ENCODE measurements at regions not wholly inside any gene's neighbourhood (a gene's known extent, or its start where the extent isn't known, plus 50 kb on each side); places are given as distances from the start of the nearest gene placed in this dataset.
"Not testable (repeated sequence)": the region's sequence is repeated elsewhere in the genome, so short reads cannot be mapped to it uniquely, and the experiment has no call there.

DNA sequence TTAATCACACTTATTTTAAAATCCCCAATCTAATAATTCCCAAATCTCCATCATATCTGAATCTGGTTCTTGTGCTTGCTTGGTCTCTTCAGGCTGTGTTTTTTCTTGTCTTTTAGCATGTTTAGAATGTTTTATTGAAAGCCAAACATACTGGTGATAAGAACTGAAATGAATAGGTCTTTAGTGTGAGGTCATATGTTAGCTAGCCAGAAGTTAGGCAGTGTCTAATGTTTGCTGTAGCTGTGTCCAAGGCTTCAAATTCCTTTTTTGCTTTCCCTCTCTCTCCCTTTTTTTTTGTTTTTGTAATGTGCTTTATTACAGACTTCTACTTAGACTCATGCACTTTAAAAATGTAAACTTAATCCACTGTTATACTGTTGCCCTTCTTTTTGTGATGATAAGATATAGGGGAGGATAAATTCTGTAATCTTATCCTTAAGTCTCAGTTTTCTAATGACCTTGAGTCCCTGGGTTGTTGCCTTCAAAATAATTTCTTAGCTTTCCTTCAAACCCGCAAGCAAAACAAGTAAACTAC lies 725.1 kb downstream of the BRINP3 start:
- no peaks in the 10 kb centered on the region for H3K36me3 Mint-ChIP-seq (ENCODE audit: low read depth)
- ATAC-seq (ENCODE audit: low read depth) (no peak), DNase-seq (no peak)
- ChIA-PET CTCF (no interaction called here), POLR2A (no interaction called here)
- H3K9me3 Mint-ChIP-seq, result peaks cover 6% of the 10 kb centered on the region
- H3K27ac Mint-ChIP-seq, result no peak overlapping the region
- no peak for TF ChIP-seq CTCF (IDR thresholded peaks at IDR 0.05)
- no peaks in the 10 kb centered on the region for H3K27me3 Mint-ChIP-seq
- H3K4me1 Mint-ChIP-seq, result no peaks in the 10 kb centered on the region
- intact Hi-C loops (cut with micrococcal nuclease), result no loop called here
- no peak overlapping the region for H3K4me3 Mint-ChIP-seq

GRCh38 chr1:189755100-189755499 lies 722.6 kb downstream of the BRINP3 start:
- DNase-seq; H3K36me3 Mint-ChIP-seq (ENCODE audit: low read depth); POLR2A ChIA-PET: not testable (repeated sequence)

DNA sequence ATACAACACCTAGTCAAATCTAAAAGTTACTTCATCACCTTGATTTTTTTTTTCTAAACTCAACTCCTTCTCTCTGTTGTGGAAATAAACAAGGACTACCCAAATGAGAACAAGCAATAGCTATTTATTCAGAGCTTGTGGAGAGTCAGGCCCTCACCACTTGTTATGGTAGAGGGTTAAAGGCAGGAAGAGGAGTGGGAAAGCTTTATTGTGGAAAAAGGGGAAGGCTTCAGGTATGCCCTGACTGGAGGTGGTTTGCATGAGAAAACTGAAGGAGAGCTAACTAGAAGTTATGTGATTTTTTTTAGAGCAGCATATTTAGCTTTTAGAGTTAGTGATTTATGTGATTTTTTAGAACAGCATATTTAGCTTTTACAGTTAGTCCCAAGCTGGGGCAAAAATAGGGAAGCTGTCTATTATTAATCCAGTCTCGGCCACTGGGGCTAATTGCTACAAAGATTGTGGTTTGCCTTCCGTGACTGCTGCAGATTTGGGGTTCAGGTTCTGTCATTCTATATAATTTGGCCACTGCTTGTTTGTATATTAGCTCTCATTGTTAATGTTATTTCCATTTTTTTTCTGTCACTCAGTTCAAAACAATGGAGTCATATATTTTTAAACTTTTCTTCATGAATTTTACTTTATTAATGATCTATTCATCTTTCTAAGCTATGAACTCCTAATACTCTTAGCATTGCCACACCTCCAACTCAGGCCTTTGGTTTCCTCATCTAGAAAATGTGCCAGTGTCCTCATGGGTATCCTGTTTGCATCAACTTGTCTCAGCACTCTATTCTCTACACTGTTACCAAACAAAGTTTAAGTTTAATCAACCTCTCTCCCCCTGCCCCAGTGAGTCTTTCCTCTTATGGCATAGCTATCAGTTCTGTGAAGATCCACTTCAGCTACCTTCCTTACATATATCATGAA lies 713.0 kb downstream of the BRINP3 start:
- ATAC-seq (ENCODE audit: low read depth), result no peak
- POLR2A ChIA-PET, result no interaction called here
- Mint-ChIP-seq H3K9me3 (peaks cover 9% of the 10 kb centered on the region), H3K36me3 (ENCODE audit: low read depth) (no peaks in the 10 kb centered on the region), H3K27ac (no peak overlapping the region), H3K4me3 (no peak overlapping the region), H3K27me3 (no peaks in the 10 kb centered on the region), H3K4me1 (no peaks in the 10 kb centered on the region)
- DNase-seq, result no peak
- CTCF ChIA-PET, result no interaction called here
- intact Hi-C loops (cut with micrococcal nuclease), result no loop called here
- TF ChIP-seq CTCF (IDR thresholded peaks at IDR 0.05), result no peak

More at GRCh38 chr1:189755100-189755499, 722.6 kb downstream of the BRINP3 start:
- CTCF ChIA-PET; ATAC-seq (ENCODE audit: low read depth); H3K4me3 Mint-ChIP-seq; H3K9me3 Mint-ChIP-seq; H3K27me3 Mint-ChIP-seq; intact Hi-C loops (cut with micrococcal nuclease); H3K27ac Mint-ChIP-seq; H3K4me1 Mint-ChIP-seq: not testable (repeated sequence)

- H3K9me3 Mint-ChIP-seq, result peaks cover 5% of the 10 kb centered on the region
- CTCF ChIA-PET, result no interaction called here
Measured at GRCh38 chr1:189769448-189769847, 708.2 kb downstream of the BRINP3 start.

DNA sequence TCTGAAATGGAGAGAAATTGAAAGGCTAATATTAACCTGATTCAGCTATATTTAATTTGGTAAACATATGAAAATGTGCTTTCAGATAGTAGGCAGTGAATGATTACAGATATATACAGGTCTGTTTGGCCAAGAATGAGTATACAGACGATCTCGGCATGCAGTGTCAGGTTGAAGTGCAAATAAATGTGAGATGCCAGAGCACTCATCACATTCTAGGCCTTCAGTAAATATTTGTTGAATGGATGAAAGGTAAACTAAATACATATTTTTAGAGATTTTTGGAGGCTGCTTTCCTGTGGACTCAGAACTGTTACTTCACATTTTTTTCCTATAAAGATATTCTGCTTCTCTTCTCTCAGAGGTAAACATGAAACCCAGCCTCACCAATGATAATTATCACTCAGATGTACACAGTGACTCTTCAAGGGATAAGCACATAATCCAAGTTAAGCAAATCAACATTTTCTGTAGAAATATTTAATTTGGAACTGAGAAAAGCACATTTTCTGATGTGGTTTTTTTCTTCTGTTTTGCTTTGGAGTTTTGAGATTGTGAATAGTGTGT lies 702.9 kb downstream of the BRINP3 start:
- ChIA-PET CTCF (no interaction called here), POLR2A (no interaction called here)
- no peaks in the 10 kb centered on the region for H3K36me3 Mint-ChIP-seq (ENCODE audit: low read depth)
- no peak overlapping the region for H3K4me3 Mint-ChIP-seq
- H3K4me1 Mint-ChIP-seq, result no peaks in the 10 kb centered on the region
- peaks cover 3% of the 10 kb centered on the region for H3K9me3 Mint-ChIP-seq
- TF ChIP-seq CTCF (IDR thresholded peaks at IDR 0.05), result no peak
- no peaks in the 10 kb centered on the region for H3K27me3 Mint-ChIP-seq
- ATAC-seq (ENCODE audit: low read depth), result no peak
- DNase-seq, result no peak
- no peak overlapping the region for H3K27ac Mint-ChIP-seq
- intact Hi-C loops (cut with micrococcal nuclease), result no loop called here

More at GRCh38 chr1:189769448-189769847, 708.2 kb downstream of the BRINP3 start:
- Mint-ChIP-seq H3K27me3 (no peaks in the 10 kb centered on the region), H3K4me3 (no peak overlapping the region), H3K36me3 (ENCODE audit: low read depth) (no peaks in the 10 kb centered on the region), H3K27ac (no peak overlapping the region), H3K4me1 (no peaks in the 10 kb centered on the region)
- ATAC-seq (ENCODE audit: low read depth) (no peak), DNase-seq (no peak)
- no peak for TF ChIP-seq CTCF (IDR thresholded peaks at IDR 0.05)
- POLR2A ChIA-PET, result no interaction called here
- intact Hi-C loops (cut with micrococcal nuclease), result no loop called here

Data from activated B cell treated with CpG ODN at 0.5 μM for 24 hours (primary cell).